ENCODE measurements at regions not wholly inside any gene's neighbourhood (a gene's known extent, or its start where the extent isn't known, plus 50 kb on each side); places are given as distances from the start of the nearest gene placed in this dataset.
"Not testable (repeated sequence)": the region's sequence is repeated elsewhere in the genome, so short reads cannot be mapped to it uniquely, and the experiment has no call there.

- no peak for DNase-seq (ENCODE audit: low spot score)
Observed at GRCh38 chr14:48391661-48392060, 716.3 kb upstream of the MDGA2 start.

GRCh38 chr14:48390346-48390745 lies 714.9 kb upstream of the MDGA2 start:
- no peak for DNase-seq (ENCODE audit: low spot score)

DNA sequence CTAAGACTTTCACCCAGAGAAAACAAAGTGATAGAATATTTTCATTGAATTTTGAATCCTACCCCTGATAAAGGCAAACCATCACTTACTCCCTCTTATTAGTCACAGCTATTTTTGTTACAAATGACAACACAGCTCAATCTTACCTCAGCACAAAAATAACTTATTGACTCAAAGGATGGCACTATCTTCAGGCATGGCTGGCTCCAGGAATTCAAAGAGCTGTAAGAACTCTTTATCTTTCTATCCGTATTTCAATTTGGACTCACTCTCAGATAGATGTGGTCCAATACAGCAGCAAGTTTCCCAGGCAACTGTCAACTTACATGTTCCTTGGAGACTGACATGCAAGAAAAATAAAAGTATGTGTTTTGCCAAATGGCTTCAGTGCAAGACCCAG lies 709.4 kb upstream of the MDGA2 start:
- DNase-seq (ENCODE audit: low spot score): no peak

GRCh38 chr14:48382961-48383360 lies 707.6 kb upstream of the MDGA2 start:
- DNase-seq (ENCODE audit: low spot score): no peak

DNA sequence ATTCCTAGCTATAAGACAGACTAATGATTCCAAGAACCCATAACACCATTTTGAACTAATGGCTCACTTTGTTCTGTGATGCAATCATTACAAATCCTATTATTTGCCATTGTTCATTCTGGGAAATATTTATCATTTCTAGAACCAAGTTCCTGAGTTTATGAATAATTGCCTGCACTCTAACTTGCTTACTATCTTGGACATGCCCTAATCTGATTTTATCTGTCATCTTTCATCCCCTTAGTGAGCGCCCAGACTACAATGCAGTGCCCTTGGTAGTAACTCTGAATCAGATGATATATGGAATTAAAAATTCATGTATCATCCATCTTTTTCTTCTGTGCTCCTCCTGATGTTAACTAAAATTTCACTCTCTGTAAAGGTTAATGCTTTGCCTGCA lies 703.1 kb upstream of the MDGA2 start:
- no peak for DNase-seq (ENCODE audit: low spot score)

DNA sequence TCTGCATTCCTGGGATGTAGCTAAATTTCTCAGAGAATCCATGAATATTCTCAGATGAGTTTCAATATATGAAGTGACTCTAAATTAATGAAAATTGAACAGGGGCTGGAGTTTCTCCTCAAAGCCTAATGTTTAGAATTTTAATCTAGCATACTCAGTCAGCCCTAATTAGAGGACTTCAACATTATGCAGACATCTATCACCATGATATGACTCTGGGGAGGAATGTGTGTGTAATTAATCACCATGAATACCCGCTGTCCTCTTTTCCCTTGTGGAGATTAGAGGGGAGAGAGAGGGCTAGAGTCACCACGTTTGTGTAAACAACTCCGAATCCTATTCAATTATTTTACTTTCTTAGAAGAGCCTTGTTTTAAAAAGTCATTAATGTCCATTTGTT lies 698.6 kb upstream of the MDGA2 start:
- no peak for DNase-seq (ENCODE audit: low spot score)

GRCh38 chr14:48350971-48351370 lies 675.6 kb upstream of the MDGA2 start:
- DNase-seq (ENCODE audit: low spot score): peak; percentile 13

DNA sequence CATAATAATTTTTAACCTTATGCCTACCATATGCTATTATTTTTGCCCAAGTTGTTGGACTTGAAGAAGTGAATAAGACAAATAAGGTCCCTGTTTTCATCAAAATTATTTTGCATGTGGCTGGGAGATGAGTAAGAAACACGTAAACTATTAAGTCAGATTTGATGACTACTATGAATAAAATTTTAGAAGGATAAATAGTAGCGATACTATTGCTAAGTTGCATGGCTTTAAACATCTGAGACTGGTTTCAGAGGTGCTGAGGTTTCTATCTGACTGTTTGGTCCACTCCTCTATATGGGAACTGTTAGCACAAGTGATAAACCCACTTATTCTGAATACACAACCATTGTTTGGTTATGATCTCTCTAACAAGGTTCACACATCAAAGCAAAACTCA lies 674.3 kb upstream of the MDGA2 start:
- DNase-seq (ENCODE audit: low spot score): no peak

DNA sequence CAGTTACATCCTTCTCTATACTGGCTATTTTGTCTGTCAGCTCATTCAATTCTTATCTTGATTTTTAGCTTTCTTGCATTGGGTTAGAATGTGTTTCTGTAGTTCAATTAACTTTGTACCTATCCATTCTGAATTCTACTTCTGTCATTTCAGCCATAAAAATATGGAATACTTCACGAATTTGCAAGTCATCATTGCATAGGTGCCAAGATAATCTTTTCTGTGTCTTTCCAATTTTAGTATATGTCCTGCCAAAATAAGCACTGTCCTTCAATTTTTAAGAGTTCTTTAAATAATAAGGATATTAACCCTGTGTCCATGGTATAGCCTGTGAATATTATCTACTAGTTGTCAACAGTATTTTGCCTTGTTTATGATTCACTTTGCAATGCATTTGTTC lies 665.7 kb upstream of the MDGA2 start:
- DNase-seq (ENCODE audit: low spot score): no peak

DNA sequence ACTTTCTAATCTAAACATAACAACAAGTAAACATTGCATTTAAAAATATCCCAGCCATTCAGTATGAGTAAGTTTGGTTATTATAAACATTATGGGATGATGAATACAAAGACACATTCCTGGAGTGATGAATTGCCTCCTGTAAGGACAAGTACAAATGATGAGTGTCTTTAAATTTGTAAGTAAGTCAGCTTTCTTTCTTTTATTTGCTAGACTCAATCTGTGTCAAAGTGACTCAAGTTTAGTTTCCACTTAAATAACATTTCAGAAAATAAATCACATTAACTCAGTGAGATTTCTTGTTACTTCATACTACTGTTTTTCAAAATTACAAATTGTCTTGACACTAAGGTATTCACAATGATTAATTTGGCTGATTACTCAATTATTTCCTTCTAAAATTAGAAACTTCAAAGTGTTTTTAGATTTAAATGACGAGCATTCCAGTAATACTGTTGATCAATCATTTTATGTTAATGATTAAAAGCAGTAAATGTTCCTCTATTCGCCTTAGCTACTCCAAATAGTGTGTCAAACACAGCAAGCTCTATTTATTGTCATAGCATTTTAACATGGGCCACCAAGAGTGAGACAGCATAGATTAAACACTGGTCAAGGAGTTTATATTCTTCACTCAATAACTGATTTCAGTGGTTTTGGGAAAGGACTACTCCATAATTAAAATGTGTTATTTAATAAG lies 658.0 kb upstream of the MDGA2 start:
- DNase-seq (ENCODE audit: low spot score): no peak

DNA sequence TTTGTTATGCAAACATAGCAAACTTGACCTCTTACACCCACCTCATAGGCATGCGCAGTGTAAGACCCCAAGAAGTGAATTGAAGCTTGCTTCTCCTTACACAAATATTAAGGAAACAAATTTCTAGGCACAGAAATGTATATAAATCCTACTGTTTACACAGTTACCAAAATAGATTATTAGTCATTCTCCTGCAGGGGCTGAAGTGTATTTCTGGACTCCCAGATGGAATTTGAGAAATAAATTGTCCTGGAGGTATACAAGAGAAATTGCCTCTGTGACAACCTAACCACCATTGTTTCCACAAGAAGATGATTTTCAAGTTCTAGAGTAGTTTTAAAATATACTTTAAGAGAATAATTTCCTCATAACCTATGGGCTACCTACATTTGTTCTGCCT lies 656.0 kb upstream of the MDGA2 start:
- no peak for DNase-seq (ENCODE audit: low spot score)

DNA sequence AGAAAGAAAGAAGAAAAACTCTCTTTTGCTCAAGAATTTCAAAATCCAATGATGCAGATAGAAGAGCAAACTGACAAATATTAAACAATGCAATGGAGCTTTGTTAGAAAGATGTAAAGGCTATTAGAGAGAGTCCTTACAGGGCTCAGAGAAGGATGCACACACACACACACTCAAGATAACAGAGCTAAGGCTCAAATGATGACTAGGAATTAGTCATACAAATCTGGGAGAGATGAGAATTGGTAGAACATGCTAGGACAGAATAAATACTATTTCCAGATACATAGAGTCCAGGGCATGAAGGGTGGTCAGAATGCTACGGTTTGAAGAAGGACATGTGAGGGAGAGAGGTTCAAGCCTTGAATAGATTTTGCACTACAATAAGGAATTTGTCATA lies 650.1 kb upstream of the MDGA2 start:
- DNase-seq (ENCODE audit: low spot score): no peak

GRCh38 chr14:48323665-48324064 lies 648.3 kb upstream of the MDGA2 start:
- peak; percentile 13 for DNase-seq (ENCODE audit: low spot score)

DNA sequence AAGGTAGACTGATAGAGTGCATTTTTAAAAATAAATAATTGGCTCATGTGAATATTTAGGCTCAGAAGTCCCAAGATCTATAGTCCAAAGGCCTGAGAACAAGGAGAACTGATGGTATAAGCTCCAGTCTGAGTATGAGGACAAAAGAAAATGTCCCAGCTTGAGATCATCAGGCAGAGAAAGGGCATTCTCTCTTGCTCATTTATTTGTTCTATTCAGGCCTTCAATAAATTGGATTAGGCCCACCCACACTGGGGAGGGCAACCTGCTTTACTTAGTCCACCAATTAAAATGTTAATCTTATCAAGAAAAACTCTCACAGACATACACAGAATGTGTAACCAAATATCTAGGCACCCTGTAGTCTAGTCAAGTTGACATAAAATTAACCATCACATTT lies 644.4 kb upstream of the MDGA2 start:
- DNase-seq (ENCODE audit: low spot score): no peak

GRCh38 chr14:48304729-48305128 lies 629.3 kb upstream of the MDGA2 start:
- DNase-seq (ENCODE audit: low spot score): no peak

DNA sequence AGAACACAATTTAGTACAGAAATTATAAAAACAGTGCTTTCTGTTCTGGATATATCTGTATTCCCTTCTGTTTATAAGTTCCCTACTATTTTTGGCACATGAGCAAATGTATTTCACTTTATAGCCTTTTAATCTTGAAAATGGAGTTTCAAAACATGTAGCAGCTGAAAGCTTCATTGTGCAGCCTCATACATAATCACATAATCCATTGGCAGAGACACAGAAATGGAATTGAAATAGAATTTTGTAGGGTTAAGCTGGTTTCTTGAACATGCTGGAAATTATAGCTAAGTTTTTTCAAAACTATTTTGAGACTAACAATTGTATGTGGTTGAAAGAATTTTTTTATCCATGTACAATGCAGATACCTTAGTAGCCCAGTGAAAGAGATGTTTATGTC lies 614.3 kb upstream of the MDGA2 start:
- no peak for DNase-seq (ENCODE audit: low spot score)

DNA sequence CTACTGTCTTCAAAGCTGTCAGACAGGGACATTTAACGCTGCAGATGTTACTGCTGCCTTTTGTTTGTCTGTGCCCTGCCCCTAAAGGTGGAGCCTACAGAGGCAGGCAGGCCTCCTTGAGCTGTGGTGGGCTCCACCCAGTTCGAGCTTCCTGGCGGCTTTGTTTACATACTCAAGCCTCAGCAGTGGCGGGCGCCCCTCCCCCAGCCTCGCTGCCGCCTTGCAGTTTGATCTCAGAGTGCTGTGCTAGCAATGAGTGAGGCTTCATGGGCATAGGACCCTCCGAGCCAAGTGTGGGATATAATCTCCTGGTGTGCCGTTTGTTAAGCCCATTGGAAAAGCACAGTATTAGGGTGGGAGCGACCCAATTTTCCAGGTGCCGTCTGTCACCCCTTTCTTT lies 609.8 kb upstream of the MDGA2 start:
- DNase-seq (ENCODE audit: low spot score): not testable (repeated sequence)

DNA sequence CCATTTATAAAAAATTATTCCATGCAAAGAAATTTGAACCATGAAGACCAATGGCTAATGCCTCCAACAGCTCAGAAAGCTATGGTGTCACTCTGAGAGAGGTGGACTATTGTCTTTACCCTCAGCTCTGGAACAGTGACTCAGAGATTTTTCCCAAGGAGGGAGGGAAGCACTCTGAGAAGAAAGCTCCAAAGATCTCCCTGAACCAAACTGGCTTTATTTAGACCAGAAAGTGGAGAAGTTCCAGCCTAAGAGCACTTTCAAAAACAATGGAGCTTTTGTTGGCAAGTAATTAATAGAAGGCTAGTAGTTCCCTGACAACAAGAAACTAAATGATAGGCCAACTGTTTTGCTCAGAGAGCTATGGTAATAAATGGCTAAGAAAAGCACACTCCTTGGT lies 599.9 kb upstream of the MDGA2 start:
- no peak for DNase-seq (ENCODE audit: low spot score)

GRCh38 chr14:48274826-48275225 lies 599.4 kb upstream of the MDGA2 start:
- DNase-seq (ENCODE audit: low spot score): no peak

DNA sequence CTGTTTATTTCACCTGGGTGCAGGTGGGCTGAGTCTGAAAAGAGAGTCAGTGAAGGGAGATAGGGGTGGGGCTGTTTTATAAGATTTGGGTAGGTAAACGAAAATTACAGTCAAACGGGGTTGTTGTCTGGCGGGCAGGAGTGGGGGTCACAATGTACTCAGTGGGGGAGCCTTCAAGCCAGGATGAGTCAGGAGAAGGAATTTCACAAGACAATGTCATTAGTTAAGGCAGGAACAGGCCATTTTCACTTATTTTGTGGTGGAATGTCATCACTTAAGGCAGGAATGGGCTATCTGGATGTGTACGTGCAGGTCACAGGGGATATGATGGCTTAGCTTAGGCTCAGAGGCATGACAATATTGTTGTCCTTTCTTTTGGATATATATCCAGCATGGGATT lies 592.5 kb upstream of the MDGA2 start:
- DNase-seq (ENCODE audit: low spot score): not testable (repeated sequence)

GRCh38 chr14:48266201-48266600 lies 590.8 kb upstream of the MDGA2 start:
- not testable (repeated sequence) for DNase-seq (ENCODE audit: low spot score)

GRCh38 chr14:48261436-48261835 lies 586.0 kb upstream of the MDGA2 start:
- DNase-seq (ENCODE audit: low spot score): no peak

DNA sequence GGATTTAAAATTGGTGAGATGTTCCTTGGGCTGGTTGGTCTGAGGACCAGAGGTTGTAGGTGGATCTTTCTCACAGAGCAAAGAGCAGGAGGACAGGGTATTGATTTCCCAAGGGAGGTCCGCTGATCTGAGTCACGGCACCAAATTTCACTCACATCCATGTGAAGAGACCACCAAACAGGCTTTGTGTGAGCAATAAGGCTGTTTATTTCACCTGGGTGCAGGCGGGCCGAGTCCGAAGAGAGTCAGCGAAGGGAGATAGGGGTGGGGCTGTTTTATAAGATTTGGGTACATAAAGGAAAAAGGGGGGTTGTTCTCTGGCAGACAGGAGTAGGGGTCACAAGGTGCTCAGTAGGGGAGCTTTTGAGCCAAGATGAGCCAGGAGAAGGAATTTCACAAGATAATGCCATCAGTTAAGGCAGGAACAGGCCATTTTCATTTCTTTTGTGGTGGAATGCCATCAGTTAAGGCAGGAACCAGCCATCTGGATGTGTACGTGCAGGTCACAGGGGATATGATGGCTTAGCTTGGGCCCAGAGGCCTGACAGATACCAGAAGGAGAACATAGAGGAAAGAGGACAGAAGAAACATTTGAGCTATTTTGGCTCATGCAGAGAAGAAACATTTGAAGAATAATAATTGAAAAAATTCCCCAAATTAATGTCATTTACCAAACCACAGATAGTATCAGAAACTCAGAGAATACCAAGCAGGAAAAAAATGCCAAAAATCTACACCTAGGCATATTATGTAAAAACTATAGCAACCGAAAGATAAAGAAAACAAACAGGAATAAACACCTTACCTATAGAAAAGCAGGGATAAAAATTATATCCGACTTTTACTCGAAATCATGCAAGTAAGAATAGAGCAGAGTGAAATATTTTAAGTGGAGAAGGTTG lies 585.2 kb upstream of the MDGA2 start:
- DNase-seq (ENCODE audit: low spot score): not testable (repeated sequence)

GRCh38 chr14:48259876-48260275 lies 584.5 kb upstream of the MDGA2 start:
- not testable (repeated sequence) for DNase-seq (ENCODE audit: low spot score)
